ENCODE measurements at regions not wholly inside any gene's neighbourhood (a gene's known extent, or its start where the extent isn't known, plus 50 kb on each side); places are given as distances from the start of the nearest gene placed in this dataset.
A peak's percentile ranks its signal among the peaks of the same experiment; 100 is the strongest.
"Not testable (repeated sequence)": the region's sequence is repeated elsewhere in the genome, so short reads cannot be mapped to it uniquely, and the experiment has no call there.

DNA sequence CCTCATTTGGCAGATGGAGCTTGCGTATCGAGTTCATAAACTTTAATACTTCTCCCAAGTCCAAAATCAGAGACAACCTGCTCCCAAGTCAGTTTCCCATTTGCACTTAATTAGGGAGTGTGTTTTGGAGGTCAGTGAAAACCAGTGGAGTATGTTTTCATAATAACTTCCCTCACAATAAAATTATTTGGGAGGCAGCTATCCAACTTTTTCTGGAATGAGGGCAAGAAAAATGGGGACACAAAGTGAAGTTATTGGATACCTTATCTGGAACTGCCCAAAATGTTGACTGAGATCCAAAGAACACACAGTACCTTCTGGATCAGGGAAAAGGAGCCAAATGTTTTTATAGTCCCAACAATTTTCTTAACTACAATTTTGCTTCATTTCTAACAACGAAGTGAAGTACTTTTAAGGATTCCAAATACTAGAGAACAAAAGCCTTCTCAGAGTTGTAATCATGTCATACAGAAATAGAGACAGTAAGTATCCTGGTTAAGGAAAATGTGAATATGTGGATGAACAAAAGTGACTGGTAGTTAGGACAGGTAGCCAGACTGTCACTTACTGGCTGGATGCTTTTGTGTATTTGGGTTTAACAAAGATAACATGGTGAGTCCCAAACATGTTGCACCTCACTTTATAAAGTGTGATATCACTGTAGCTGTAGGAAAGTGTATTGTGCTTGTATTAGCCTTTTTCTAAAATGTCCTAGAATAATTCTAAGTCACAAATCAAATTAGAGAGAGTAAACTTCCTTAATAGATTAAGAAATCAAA lies 325.0 kb downstream of the HLX start:
- DNase-seq = peak in 1 of 14 donors; percentile 3

DNA sequence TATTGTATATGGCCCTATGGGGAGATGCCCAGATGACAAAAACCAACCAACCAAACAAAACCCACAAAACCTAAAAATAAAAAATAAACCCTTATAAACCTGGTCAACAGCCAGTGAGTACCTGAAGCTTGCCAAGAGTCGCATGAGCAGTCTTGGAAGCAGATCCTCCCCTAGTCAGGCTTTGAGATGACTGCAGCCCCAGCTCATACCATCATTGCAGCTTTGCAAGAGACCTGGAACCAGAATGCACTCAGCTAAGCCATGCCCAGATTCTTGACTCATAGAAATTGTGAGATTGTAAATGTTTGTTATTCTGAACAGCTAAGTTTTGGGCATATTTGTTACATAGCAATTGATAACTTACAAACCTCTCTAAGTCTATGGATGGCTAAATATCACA lies 326.8 kb downstream of the HLX start:
- no peak for DNase-seq

DNA sequence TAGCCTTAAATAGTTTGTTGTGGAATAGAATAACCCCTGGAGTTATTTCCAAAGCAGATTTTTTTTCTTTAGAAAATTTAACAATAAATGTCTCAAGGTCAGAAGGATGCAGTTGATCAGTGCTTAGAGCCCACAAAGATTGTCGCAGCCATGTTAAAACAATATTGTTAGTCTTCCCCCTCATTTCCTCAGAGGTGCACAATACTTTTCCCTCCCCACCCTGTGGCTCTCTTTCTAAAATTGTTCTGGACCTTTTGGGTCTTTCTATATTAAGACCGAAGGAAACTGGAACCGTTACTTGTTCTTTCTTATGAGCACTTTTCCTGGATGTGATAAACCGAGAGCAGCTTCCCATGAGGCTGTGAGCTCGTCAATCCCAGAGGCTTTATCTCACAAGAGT lies 333.7 kb downstream of the HLX start:
- no peak for DNase-seq

DNA sequence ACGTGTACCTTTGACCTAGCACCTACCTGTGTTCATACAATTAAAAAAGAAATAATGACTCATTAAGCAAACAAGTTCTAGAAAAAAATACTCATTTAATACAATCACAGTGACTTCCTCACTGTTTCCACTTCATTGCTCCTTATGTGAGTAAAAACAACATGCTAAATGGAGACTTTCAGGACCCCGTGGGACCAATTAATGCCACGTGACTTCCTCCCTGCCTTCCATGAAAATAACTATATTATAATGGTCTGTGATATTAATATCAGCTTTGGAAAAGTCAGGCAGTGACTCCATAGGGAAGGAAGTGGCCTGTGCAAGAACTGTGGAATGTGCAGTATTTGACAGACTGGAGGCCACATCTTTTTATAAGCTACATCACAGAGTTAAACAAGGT lies 337.8 kb downstream of the HLX start:
- no peak for DNase-seq

DNA sequence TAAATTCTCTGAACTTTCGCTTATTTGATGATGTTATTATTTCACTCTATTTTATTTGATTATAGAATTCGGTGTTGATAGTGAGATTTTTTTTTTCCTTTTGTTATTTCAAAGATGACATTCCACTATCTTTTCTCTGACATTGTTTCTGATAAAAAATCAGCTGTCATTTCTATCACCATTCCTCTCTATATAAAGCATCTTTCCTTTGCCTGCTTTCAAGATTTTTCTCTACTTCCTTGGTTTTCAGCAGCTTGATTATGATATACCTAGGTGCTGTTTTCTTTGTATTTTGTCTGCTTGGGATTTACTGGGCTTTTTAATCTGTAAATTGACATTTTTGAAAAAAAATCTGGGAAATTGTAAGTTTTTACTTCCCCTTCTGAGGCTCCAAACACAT lies 344.0 kb downstream of the HLX start:
- DNase-seq = no peak

DNA sequence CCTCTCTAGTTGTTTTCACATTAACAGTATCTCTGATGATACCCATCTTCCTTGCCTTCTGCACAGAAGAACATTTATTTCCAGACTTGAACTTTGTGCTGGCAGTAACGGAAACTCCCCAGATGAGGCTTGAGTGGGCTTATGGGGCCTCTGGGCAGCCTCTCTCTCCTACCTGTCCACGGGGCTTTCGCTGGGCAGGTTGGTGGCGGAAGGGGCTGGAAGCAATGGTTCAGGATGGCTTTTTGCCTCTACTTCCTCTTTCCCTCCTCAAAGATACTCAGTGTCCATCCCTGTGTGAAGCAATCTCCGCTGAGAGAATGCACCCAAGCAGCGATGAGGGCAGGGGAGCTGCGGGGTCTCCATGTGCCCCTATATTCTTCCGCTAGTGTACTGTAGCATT lies 348.2 kb downstream of the HLX start:
- DNase-seq = no peak

DNA sequence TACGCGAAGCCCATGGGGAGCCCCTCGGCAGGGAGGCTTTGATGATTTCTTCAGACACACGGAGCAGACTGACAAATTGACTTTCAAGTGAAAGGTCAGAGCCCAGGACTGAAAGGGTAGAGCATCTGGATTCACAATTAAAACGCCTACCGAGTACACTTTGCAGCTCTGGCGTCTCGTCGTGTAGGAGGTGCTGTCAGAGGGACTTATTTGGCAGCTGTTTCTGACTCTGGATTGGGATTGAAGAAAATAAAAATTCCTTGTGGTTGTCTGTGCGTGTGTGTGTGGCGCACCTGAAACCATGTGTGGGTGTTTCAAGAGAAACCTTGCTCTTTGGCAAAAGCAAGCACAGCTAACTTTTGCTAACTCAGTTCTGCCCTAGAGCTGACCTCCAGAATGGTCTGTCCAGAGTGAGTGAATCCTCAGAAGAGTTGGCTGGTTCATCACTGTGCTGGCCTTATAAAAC lies 348.7 kb downstream of the HLX start:
- DNase-seq = no peak

DNA sequence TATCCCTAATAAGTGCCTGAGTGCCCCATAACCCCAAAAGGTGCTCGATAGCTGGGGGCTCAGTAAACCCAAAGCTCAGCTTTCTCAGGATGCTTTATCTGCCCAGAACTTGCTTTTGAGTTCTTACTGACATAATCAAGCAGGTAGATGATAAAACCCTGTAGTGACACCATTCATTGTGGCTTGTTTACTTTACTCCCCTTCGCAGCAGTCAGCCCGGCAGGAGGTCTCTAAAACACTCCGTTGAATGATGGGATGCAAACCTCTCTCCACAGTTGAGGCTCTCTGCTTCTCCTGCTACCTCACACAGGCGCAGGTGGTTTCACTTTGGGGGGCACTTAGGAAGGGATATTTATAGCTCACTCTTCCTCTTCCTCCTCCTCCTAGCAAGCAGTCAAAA lies 349.4 kb downstream of the HLX start:
- DNase-seq = no peak

DNA sequence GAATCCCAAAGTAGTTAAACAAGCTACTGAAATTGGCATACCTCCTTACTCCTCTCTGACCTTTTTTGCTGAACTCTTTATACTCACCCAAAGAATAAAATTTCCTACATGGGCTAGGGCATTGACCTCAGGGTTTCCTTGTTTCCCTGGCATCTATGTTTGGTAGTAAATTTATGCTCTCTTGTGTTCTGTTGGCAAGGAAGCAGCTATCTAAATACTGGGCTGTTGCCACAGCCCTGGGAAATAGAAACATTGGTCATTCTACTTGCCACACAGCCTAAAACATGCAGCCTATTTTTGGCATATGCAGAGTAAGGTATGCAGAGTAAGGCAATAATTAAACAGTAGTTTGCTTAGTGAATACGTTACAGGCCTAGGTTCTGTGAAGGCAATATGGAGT lies 351.4 kb downstream of the HLX start:
- DNase-seq = no peak

DNA sequence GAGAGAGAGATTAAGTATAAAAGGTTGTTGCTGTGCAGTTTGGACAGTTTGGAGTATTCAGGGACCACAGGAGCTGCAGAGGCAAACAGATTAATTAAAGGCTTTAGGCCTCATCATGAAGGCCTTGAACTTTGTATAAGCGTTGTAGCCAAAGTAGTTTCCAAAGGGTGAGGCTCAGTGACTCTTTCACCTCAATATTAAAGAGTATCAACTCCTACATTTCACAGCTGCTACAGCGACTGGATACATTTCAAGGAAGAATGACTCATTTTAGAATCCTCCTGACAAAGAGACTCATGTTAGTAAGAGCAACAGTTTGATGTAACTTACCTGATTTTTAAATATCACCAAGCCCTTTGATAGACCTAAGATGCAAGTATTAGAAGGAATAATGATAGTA lies 355.5 kb downstream of the HLX start:
- no peak for DNase-seq

DNA sequence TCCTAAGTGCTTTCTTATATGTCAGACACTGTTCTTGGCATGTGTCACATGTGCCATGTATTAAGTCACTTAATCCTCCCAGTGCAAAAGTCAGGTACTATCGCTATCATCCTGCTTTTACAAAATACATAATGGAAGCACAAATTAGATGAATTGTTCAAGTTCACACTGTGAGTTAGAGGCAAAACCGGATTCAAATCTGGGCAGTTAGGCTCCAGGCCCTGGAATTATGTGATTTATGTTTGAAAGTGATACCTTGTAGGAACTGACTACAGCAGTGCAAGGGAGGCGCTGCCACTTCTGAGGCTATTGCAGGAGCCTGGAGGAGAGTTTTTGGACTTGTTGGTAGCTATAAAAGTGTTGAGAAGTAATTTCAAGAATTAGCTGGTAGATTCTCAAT lies 358.3 kb downstream of the HLX start:
- no peak for DNase-seq

DNA sequence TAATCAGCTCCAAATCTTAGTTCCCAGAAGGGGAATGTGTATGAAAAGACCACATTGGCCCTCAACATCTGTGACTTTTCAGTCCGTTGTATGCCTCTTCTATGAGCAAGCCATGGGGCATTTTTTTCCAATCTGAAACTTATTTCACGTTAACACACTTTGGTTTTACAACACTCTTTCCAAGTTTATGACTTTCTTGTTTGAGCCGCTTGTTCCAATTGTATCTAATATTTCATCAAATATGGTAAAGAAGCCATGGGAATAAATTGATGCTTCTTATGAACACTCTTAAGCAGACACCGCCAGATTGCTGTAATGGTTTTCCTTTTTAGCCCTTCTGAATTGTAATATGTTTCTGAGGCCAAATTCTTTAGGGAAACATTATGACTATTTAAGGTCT lies 359.9 kb downstream of the HLX start:
- no peak for DNase-seq

DNA sequence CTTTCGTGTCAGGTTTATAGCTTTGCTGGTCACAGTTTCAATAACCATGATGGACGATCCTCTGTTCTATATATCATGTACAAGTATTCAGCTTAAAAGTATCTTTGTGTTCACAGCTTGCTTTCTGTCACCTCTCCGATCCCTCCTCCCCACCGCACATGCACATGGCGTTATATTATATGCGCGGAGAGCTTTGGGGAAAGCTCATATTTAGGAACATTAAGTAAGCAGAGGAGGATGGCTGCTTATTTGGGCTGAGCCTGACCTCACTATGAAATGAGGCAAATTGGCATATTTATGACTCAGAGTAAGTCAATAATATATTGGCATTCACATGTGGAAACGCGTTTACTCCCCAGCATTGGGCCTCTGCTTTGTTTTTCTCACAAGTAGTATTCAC lies 360.5 kb downstream of the HLX start:
- no peak for DNase-seq

DNA sequence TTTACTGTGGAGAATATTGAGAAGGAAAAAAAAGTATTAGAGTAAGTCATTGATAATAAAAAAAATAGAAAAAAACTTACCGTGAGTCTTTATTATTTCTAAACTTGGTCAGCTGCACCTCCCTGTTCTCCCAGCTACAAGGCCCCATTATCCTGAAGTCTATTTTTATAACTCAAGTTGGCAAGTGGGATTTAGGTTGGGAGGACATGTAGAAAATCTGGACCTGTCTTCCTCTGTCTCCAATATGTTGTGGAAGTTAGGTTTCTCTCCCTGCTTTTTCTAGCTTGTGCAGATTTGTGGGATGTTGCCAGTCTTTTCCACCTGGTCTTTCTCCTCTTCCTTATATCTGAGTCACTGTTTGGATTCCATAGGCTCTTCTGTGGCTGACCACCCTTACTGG lies 361.4 kb downstream of the HLX start:
- no peak for DNase-seq

DNA sequence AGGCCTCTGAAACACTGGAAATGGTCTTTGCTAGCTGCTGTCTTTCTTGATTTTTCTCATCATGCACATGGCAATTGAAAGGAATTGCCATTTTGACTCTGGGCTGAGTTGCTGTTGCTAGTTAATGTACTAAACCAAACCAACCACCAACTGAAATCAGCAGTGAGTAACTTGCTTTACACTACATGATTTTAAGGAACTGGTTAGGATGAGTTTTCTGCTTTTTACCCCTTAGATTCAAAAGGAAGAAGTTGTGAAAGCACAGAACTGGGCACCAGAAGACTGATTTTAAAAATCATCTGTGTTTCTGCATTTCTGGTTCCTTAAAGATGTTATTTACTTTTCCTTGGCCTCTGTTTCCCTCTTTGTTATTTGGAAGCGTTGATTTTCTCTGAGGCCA lies 361.9 kb downstream of the HLX start:
- DNase-seq = no peak

DNA sequence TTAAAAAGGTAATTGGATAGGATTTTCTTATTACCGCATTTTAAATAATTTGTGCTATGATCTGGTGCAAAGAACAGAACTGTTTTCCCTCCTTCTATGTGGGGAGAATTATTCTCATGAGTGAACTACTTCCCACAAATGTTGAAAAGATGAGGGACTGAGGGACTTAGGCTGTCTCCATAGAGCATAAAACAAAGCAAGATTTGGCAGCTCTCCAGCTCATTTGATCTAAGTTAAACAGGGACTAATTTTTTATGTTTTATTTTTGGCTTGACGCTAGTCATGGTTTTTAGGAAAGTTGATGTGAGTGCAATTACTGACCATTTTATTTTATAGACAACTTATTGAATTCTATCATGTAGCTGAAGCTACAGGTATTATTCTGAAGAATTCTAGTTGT lies 362.3 kb downstream of the HLX start:
- no peak for DNase-seq

DNA sequence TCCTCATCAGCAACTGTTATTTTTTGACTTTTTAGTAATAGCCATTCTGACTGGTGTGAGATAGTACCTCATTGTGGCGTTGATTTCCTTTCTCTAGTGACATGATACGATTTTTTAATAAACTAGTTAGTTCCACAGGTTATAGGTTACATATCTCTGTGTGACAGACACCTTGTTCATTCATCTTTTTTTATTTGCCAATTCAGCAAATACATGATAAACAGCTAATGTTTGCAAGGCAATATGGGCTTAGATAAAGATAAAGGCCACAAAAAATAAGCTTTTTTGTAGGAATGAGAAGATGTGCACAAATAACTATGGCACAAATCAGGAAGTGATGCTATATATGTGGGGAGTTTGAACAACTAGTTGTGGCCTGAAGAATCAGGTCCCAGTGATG lies 366.8 kb downstream of the HLX start:
- DNase-seq = no peak

DNA sequence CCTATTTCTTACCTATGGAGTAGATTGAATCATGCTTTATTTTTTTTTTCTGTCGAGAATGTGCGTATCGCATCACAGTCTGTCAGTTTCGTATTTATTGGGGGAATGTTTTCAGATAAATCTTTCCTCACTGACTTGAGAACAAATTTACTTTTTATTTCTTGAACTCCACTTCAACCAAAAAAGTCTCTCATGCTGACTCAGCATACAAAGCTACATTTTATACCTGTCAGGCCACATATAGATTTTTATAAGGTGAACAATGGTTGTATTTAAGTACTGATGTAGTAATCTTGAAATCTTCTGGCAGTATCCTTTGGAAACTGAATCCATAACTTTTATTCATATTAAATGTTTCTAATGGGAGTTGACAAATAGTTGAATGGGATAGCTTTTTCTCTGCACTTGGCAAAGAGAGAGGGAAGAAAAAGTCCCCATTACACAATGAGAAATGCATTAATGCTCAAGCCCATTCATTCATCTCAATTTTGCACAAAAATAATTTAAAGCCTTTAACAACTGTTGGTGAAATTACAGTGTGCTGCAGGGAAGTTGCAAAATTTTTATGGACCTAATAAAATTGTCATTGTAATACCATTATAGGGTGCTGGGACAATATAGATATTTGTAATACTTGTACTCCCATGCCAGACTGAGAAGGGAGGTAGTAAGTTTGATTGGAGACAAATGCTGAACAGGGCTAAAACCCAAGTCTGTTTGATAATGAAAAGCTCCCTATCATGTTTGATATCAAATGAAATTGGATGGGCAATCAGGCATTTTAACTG lies 367.6 kb downstream of the HLX start:
- DNase-seq = no peak

DNA sequence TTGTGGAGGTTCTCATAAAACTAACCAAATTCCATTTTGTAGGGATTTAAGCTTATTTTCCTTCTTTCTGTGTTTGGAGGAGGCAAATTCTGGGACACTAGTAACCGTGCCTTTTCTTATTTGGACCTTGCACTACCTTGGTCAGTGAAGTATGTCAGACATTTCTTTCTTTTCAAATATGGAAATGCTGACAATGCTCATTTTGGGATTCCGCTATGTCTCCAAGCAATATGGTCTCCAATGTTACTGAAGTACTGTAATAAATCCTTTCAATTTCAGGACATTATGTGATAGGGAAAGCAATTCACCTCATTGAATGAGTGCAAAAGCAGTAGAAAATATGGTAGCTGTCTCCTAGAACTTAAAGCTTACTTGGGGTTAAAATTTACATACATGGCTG lies 372.3 kb downstream of the HLX start:
- no peak for DNase-seq

DNA sequence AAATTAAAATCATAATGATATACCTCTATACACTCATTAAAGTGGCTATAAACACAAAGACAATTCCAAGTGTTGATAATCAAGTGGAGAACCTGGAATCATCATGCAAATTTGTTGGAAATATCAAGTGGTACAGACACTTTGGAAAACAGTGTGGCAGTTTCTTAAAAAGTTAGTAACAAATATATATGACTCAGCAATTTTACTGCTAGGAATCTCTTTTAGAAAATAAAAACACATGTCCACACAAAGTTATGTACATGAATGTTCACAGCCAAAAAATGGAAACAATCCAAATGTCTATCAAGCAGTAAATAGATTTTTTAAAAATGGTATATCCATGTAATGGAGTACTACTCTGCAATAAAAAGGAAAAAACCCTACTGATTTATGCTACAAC lies 375.6 kb downstream of the HLX start:
- no peak for DNase-seq

DNA sequence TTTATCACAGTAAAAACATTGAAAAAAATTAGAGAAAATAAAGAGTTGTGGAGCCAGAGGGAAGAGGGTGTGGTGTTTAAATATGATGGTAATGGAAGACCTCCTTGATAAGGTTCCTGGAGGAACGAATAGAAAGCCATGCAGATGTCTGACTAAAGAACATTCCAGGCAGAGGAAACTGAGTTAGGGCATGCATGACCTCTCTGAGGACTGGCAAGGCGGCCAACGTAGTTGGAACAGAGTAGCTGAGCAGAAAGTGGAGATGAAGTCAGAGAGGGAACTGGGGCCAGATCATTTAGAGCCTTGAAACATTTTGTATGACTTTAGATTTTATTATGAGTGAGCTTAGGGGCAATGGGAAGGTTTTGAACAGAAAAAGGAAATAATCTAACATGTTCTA lies 377.5 kb downstream of the HLX start:
- DNase-seq = no peak

DNA sequence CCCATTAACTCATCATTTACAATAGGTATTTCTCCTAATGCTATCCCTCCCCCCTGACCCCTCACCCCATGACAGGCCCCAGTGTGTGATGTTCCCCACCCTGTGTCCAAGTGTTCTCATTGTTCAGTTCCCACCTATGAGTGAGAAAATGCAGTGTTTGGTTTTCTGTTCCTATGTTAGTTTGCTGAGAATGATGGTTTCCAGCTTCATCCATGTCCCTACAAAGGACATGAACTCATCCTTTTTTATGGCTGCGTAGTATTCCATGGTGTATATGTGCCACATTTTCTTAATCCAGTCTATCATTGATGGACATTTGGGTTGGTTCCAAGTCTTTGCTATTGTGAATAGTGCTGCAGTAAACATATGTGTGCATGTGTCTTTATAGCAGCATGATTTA lies 378.3 kb downstream of the HLX start:
- not testable (repeated sequence) for DNase-seq

DNA sequence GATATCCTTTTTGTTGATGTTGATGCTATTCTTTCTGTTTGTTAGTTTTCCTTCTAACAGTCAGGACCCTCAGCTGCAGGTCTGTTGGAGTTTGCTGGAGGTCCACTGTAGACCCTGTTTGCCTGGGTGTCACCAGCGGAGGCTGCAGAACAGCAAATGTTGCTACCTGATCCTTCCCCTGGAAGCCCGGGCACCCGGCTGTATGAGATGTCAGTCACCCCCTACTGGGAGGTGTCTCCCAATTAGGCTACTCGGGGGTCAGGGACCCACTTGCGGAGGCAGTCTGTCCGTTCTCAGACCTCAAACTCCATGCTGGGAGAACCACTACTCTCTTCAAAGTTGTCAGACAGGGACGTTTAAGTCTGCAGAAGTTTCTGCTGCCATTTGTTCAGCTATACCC lies 383.4 kb downstream of the HLX start:
- not testable (repeated sequence) for DNase-seq

Measured in C1 segment of cervical spinal cord (tissue), 14 donors.